ENCODE measurements at regions not wholly inside any gene's neighbourhood (a gene's known extent, or its start where the extent isn't known, plus 50 kb on each side); places are given as distances from the start of the nearest gene placed in this dataset.

- no peaks in the 10 kb centered on the region for H3K9me3 ChIP-seq (ENCODE audit: low read length)
- no peaks in the 10 kb centered on the region for H4K20me1 ChIP-seq (ENCODE audit: low read length)
- POLR2A ChIA-PET (ENCODE audit: unreplicated experiment), result no interaction called here
- no peaks in the 10 kb centered on the region for H3K36me3 ChIP-seq (ENCODE audit: low read depth, low read length)
- no peaks in the 10 kb centered on the region for H3K4me1 ChIP-seq (ENCODE audit: insufficient read depth, low read length)
- no peaks in the 10 kb centered on the region for H3K79me2 ChIP-seq (ENCODE audit: low read length)
- DNase-seq (no peak), ATAC-seq (no peak)
- peaks cover 100% of the 10 kb centered on the region for H3K27me3 ChIP-seq (ENCODE audit: low read length)
- H3K4me3 ChIP-seq (ENCODE audit: low read length), result no peak overlapping the region
- BruUV-seq (replicated peaks), result no TSS peak
- H3K4me2 ChIP-seq (ENCODE audit: low read length), result no peak overlapping the region
- no peak overlapping the region for H2AFZ ChIP-seq (ENCODE audit: low read length)
- H3K9ac ChIP-seq (ENCODE audit: low read length), result no peak overlapping the region
- CTCF ChIA-PET, result no interaction called here
- H3K9me2 ChIP-seq (replicated peaks; ENCODE audit: low read length), result no peaks in the 10 kb centered on the region
- no peaks in the 10 kb centered on the region for H3F3A ChIP-seq (ENCODE audit: low read length, unreplicated experiment)
- no peak overlapping the region for H3K27ac ChIP-seq (ENCODE audit: low read length)
- intact Hi-C loops (cut with micrococcal nuclease), result no loop called here
- TF ChIP-seq CTCF (conservative IDR thresholded peaks at IDR 0.05; ENCODE audit: low read depth, low read length) (no peak), EZH2 (IDR thresholded peaks at IDR 0.05; ENCODE audit: low read length, unreplicated experiment) (no peak), EZH2phosphoT487 (IDR thresholded peaks at IDR 0.05; ENCODE audit: borderline replicate concordance, low read length) (no peak)
Measured at GRCh38 chr1:2878591-2878990, 77.1 kb upstream of the TTC34 start.

GRCh38 chr1:2879026-2879425 is 77.5 kb upstream of the TTC34 start:
- ChIA-PET CTCF (no interaction called here), POLR2A (ENCODE audit: unreplicated experiment) (no interaction called here)
- Histone ChIP-seq H3K4me1 (ENCODE audit: insufficient read depth, low read length) (no peaks in the 10 kb centered on the region), H3K36me3 (ENCODE audit: low read depth, low read length) (no peaks in the 10 kb centered on the region), H2AFZ (ENCODE audit: low read length) (no peak overlapping the region), H3K9ac (ENCODE audit: low read length) (no peak overlapping the region), H4K20me1 (ENCODE audit: low read length) (no peaks in the 10 kb centered on the region), H3K79me2 (ENCODE audit: low read length) (no peaks in the 10 kb centered on the region), H3K9me3 (ENCODE audit: low read length) (no peaks in the 10 kb centered on the region), H3K9me2 (replicated peaks; ENCODE audit: low read length) (no peaks in the 10 kb centered on the region), H3K4me3 (ENCODE audit: low read length) (no peak overlapping the region), H3K27ac (ENCODE audit: low read length) (no peak overlapping the region), H3K27me3 (ENCODE audit: low read length) (peaks cover 100% of the 10 kb centered on the region), H3F3A (ENCODE audit: low read length, unreplicated experiment) (no peaks in the 10 kb centered on the region), H3K4me2 (ENCODE audit: low read length) (no peak overlapping the region)
- no TSS peak for BruUV-seq (replicated peaks)
- no peak for DNase-seq
- intact Hi-C loops (cut with micrococcal nuclease), result no loop called here
- no peak for ATAC-seq
- TF ChIP-seq EZH2phosphoT487 (IDR thresholded peaks at IDR 0.05; ENCODE audit: borderline replicate concordance, low read length), result no peak
- TF ChIP-seq CTCF (conservative IDR thresholded peaks at IDR 0.05; ENCODE audit: low read depth, low read length), result no peak
- no peak for TF ChIP-seq EZH2 (IDR thresholded peaks at IDR 0.05; ENCODE audit: low read length, unreplicated experiment)

- Histone ChIP-seq H3K9me3 (ENCODE audit: low read length) (no peaks in the 10 kb centered on the region), H4K20me1 (ENCODE audit: low read length) (no peaks in the 10 kb centered on the region), H3K27ac (ENCODE audit: low read length) (no peak overlapping the region), H3F3A (ENCODE audit: low read length, unreplicated experiment) (no peaks in the 10 kb centered on the region), H3K36me3 (ENCODE audit: low read depth, low read length) (no peaks in the 10 kb centered on the region), H3K79me2 (ENCODE audit: low read length) (no peaks in the 10 kb centered on the region), H2AFZ (ENCODE audit: low read length) (no peak overlapping the region), H3K9ac (ENCODE audit: low read length) (no peak overlapping the region), H3K4me3 (ENCODE audit: low read length) (no peak overlapping the region), H3K4me2 (ENCODE audit: low read length) (no peak overlapping the region), H3K27me3 (ENCODE audit: low read length) (peaks cover 100% of the 10 kb centered on the region), H3K9me2 (replicated peaks; ENCODE audit: low read length) (no peaks in the 10 kb centered on the region), H3K4me1 (ENCODE audit: insufficient read depth, low read length) (no peaks in the 10 kb centered on the region)
- no TSS peak for BruUV-seq (replicated peaks)
- no peak for TF ChIP-seq EZH2 (IDR thresholded peaks at IDR 0.05; ENCODE audit: low read length, unreplicated experiment)
- TF ChIP-seq CTCF (conservative IDR thresholded peaks at IDR 0.05; ENCODE audit: low read depth, low read length), result no peak
- TF ChIP-seq EZH2phosphoT487 (IDR thresholded peaks at IDR 0.05; ENCODE audit: borderline replicate concordance, low read length), result no peak
- CTCF ChIA-PET, result no interaction called here
- DNase-seq (no peak), ATAC-seq (no peak)
- POLR2A ChIA-PET (ENCODE audit: unreplicated experiment), result no interaction called here
- intact Hi-C loops (cut with micrococcal nuclease), result no loop called here
Measured at GRCh38 chr1:2879591-2879990, 78.1 kb upstream of the TTC34 start.

All from PC-3 (cell line).